GM20000 (cell line): ENCODE measurements at regions not wholly inside any gene's neighbourhood (a gene's known extent, or its start where the extent isn't known, plus 50 kb on each side); places are given as distances from the start of the nearest gene placed in this dataset.
"Not testable (repeated sequence)": the region's sequence is repeated elsewhere in the genome, so short reads cannot be mapped to it uniquely, and the experiment has no call there.

Experiments used
- DNase-seq: peaks from one replicate; pipeline ENCODE4 v3.0.0; 2012; ENCODE audit warnings: low spot score
- TF ChIP-seq, protein P1 (sequence below): IDR thresholded peaks from 2 replicates; pipeline ENCODE4 v1.5.1; 2012; ENCODE audit warnings: mild to moderate bottlenecking, control low read depth; ENCODE audit errors: extremely low read depth, missing control alignments

DNA sequence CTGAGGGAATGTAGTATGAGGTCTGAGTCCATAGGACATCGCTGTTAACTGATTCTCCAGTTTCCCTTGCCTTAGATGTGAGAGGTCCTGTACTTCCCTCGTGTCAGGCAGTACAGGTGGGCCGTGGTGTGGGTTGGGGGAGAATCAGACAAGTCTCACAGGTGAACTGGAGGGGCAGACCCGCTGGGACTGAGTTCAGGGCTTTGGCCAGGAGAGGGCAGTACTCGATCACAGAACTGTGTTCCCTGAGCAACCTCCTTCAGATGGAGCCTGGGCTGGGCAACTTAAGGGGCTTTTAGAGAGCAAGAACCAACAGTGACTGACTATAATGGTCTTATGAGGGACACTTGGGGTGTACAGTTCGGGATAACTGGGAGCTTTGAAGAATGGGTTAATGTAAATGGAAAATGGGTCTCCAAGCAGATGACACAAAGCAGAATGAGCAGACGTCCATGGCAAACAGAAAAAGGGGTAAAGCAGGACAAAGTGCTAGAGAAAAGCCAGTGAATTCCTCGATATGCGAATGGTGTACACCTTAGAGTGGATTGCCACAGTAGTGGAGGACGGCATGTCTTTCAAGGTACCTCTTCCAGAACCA, 83.6 kb downstream of the CCNG2 start:
- DNase-seq: peak; percentile 77
- TF ChIP-seq, protein P1, sequence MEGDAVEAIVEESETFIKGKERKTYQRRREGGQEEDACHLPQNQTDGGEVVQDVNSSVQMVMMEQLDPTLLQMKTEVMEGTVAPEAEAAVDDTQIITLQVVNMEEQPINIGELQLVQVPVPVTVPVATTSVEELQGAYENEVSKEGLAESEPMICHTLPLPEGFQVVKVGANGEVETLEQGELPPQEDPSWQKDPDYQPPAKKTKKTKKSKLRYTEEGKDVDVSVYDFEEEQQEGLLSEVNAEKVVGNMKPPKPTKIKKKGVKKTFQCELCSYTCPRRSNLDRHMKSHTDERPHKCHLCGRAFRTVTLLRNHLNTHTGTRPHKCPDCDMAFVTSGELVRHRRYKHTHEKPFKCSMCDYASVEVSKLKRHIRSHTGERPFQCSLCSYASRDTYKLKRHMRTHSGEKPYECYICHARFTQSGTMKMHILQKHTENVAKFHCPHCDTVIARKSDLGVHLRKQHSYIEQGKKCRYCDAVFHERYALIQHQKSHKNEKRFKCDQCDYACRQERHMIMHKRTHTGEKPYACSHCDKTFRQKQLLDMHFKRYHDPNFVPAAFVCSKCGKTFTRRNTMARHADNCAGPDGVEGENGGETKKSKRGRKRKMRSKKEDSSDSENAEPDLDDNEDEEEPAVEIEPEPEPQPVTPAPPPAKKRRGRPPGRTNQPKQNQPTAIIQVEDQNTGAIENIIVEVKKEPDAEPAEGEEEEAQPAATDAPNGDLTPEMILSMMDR: peak; percentile 73

DNA sequence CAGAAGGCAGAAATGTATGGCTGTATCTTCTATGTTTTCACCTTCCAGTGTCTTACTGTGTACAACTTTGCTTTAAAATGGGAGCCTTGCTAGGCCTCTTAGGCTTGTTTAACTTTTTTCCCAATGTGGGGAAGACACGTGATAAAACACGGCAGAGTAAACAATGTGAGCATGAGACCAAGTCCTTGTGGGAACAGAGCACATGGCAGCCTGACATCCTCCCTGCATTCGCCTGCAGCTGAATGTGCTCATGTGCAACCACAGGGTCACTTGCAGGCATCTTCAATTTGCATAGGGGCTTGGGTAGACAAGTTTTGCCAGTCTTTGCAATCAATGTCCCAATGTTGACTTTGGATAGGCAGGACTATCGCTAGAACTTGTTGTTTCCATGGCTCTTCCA, 91.8 kb downstream of the CCNG2 start:
- DNase-seq: no peak
- TF ChIP-seq, protein P1: no peak

DNA sequence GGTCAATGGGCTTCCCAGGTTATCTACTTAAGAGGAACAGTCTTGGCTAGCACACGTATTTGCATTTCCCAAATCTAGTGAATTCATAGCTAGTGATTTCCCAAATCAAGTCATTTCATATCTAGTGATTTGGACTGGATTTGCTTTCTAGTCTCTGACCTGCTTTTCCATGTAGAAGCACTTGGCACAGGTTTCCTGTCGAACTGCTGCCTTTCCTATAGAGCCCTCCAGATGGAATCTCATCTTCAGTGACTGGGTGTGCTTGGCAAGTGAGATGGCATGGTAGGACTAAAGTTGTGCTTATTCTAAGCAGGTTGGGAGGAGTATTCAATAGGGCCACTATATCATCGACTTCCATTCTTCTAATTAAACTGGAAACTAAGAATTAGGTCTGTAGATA, 94.7 kb downstream of the CCNG2 start:
- DNase-seq: no peak
- TF ChIP-seq, protein P1: no peak

DNA sequence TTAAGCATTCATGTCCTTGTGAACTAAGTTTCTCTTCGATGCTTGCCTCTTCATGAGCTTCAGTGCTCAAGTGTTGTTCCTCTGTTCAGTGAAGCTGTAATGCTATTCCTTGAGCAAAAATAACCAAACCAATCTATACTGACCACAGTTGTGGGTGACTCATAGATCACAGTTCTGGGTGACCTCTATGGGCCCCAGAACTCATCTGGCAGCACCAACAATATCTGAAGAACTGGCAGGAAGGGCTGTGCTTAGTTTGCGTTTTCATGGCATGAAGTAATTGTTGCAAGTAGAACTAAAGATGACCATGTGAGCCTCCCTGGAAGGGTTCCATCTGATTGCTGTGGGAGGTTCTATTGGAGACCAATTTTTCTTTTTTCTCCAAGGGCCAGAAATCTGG, 106.2 kb downstream of the CCNG2 start:
- TF ChIP-seq, protein P1: no peak
- no peak for DNase-seq

DNA sequence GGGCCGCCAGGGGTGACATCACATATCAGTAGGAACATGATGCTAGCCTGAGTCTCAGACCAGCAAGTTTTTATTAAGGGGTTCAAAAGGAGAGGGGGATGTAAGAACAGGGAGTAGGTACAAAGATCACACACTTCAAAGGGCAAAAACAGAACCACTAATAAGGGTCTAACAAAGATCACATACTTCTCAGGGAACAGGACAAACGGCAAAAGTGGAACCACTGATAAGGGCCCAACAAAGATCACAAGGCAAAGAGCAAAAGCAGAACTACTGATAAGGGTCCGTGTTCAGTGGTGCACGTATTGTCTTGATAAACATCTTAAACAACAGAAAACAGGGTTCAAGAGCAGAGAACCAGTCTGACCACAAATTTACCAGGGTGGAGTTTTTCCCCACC, 107.0 kb downstream of the CCNG2 start:
- DNase-seq: not testable (repeated sequence)

DNA sequence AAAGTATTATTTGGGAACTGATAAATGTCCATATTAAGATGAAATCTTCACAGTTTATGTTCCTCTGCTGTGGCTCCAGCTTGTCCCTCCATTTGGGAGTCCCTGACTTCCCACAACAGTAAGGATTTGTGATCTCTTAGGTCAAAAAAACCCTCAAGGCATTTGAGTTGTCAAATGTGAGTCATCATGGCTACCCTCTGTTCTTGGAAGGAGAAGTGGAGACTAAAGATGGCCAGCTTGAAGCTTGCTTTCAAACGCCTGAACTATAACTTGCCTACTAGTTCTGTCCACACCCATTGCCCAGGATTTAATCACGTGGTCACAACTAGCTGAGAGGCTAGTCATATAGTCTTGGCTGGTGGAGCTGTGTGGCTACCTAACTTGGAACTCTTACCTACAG, 107.8 kb downstream of the CCNG2 start:
- no peak for DNase-seq
- TF ChIP-seq, protein P1: no peak

DNA sequence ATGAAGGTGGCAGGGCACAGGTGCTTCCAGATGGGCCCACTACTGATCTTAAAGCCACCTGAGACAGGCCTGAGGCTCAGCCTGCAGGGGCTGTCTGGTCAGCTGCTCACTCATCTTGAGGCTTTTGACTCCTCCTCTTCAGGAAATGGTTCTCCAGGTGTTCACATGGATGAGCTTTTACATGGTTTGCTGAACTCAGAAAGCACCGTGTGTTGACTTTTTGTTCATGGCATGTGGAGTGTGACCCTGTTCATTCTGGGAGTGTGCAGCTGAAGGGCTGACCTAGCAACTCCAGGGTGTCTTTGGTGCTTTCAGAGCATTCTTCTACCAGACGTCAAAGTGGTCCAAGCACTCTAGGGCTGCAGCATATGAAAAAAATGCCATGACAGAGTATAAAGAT, 111.1 kb downstream of the CCNG2 start:
- TF ChIP-seq, protein P1: no peak

DNA sequence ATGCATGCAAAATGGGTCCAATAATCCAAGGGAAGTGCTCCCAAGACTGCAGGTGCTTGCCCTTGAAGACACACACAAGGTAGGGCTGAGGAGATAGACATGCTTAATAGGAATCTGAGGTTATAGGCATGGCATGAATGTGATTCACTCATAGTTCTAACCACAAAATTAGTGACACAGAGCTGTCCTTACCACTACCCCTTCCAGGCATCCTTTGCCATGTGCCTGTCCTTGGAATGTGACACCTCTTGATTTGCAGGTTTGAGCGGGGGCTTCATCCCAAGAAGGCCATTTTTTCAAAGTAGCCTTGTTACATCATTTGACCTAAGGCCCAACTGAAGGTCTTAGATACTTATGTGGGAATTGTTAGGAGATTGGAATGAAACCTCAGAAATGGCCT, 112.5 kb downstream of the CCNG2 start:
- TF ChIP-seq, protein P1: no peak

More for the DNA sequence above, 111.1 kb downstream of the CCNG2 start:
- no peak for DNase-seq

More for the DNA sequence above, 112.5 kb downstream of the CCNG2 start:
- DNase-seq: no peak
